GM12878 (cell line): ENCODE measurements at regions not wholly inside any gene's neighbourhood (a gene's known extent, or its start where the extent isn't known, plus 50 kb on each side); places are given as distances from the start of the nearest gene placed in this dataset.

ENCODE experiments used
- GABPA ChIP-seq: IDR thresholded peaks from 2 replicates; pipeline ENCODE4 v1.6.1; 2014; ENCODE audit warnings: antibody characterized with exemption, low read depth, mild to moderate bottlenecking, inconsistent platforms
- POLR2A ChIP-seq: IDR thresholded peaks from 2 replicates; pipeline ENCODE4 v1.6.1; 2011; ENCODE audit warnings: low read depth, mild to moderate bottlenecking, low read length
- POLR2AphosphoS2 ChIP-seq: IDR thresholded peaks from 2 replicates; pipeline ENCODE4 v1.6.1; 2011; ENCODE audit warnings: low read depth, mild to moderate bottlenecking, low read length, improper control_type of control experiment, moderate library complexity
- SMC3 ChIP-seq: IDR thresholded peaks from 2 replicates; pipeline ENCODE4 v1.6.1; 2011; ENCODE audit warnings: low read length, improper control_type of control experiment, borderline replicate concordance
- TCF12 ChIP-seq: IDR thresholded peaks from 2 replicates; pipeline ENCODE4 v1.6.1; 2011; ENCODE audit warnings: low read depth, mild to moderate bottlenecking, low read length
- ZNF274 ChIP-seq: IDR thresholded peaks from one replicate; pipeline ENCODE4 v1.8.0; 2011; ENCODE audit not compliant: insufficient read length, insufficient read depth

GRCh38 chr5:10057356-10057755 is 192.3 kb downstream of the ATPSCKMT start:
- no peak for TF ChIP-seq TCF12
- no peak for TF ChIP-seq SMC3
- TF ChIP-seq ZNF274 = no peak
- TF ChIP-seq POLR2A = no peak
- TF ChIP-seq POLR2AphosphoS2 = no peak
- no peak for TF ChIP-seq GABPA
